ENCODE measurements at regions not wholly inside any gene's neighbourhood (a gene's known extent, or its start where the extent isn't known, plus 50 kb on each side); places are given as distances from the start of the nearest gene placed in this dataset.

- TF ChIP-seq, protein P1, sequence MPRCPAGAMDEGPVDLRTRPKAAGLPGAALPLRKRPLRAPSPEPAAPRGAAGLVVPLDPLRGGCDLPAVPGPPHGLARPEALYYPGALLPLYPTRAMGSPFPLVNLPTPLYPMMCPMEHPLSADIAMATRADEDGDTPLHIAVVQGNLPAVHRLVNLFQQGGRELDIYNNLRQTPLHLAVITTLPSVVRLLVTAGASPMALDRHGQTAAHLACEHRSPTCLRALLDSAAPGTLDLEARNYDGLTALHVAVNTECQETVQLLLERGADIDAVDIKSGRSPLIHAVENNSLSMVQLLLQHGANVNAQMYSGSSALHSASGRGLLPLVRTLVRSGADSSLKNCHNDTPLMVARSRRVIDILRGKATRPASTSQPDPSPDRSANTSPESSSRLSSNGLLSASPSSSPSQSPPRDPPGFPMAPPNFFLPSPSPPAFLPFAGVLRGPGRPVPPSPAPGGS (IDR thresholded peaks at IDR 0.05; ENCODE audit: borderline replicate concordance, insufficient read depth, low read depth, low read length, poor library complexity, severe bottlenecking) = no peak
- no peak for TF ChIP-seq ZBED1 (IDR thresholded peaks at IDR 0.05; ENCODE audit: borderline replicate concordance)
Observed at GRCh38 chr3:104629038-104629437, 737.7 kb upstream of the ALCAM start (continued).

GRCh38 chr3:104631254-104631653 lies 735.5 kb upstream of the ALCAM start:
- Histone ChIP-seq H4K20me1 (ENCODE audit: control insufficient read depth, insufficient read depth) (no peaks in the 10 kb centered on the region), H3K9me3 (replicated peaks; ENCODE audit: control insufficient read depth, insufficient read depth, low read length) (no peaks in the 10 kb centered on the region; the same call in 2 of the 3 replicates), H3K4me3 (no peak overlapping the region), H2AFZ (ENCODE audit: control insufficient read depth, low read depth, low read length) (no peak overlapping the region), H3K27me3 (replicated peaks in 1 of 2; ENCODE audit: control insufficient read depth in 2 of 2, insufficient read depth in 2 of 2, low read length in 1 of 2) (no peaks in the 10 kb centered on the region), H3K79me2 (ENCODE audit: control insufficient read depth, insufficient read depth, low read length) (no peaks in the 10 kb centered on the region), H3K36me3 (ENCODE audit: control insufficient read depth in 2 of 2, insufficient read depth in 2 of 2, low read length in 1 of 2) (no peaks in the 10 kb centered on the region), H3K4me1 (ENCODE audit: control insufficient read depth, insufficient read depth, low read length) (no peaks in the 10 kb centered on the region), H3K27ac (ENCODE audit: control insufficient read depth, insufficient read depth) (no peak overlapping the region), H3K4me2 (ENCODE audit: control insufficient read depth, insufficient read depth) (no peak overlapping the region), H3K9ac (ENCODE audit: control insufficient read depth, insufficient read depth, low read length) (no peak overlapping the region)
- BruUV-seq (replicated peaks) = no TSS peak
- no peak for TF ChIP-seq NFIC (IDR thresholded peaks at IDR 0.05; ENCODE audit: low read depth, low read length)
- TF ChIP-seq NFXL1 (IDR thresholded peaks at IDR 0.05; ENCODE audit: borderline replicate concordance) = no peak
- TF ChIP-seq IRF3 (IDR thresholded peaks at IDR 0.05) = no peak
- no peak for TF ChIP-seq MAX (IDR thresholded peaks at IDR 0.05; ENCODE audit: low read depth, low read length)
- TF ChIP-seq IRF4 (IDR thresholded peaks at IDR 0.05; ENCODE audit: low read depth, low read length) = no peak
- no peak for TF ChIP-seq ZNF207 (IDR thresholded peaks at IDR 0.05; ENCODE audit: borderline replicate concordance)
- TF ChIP-seq SIX5 (IDR thresholded peaks at IDR 0.05; ENCODE audit: low read depth, low read length, severe bottlenecking) = no peak
- TF ChIP-seq TCF12 (IDR thresholded peaks at IDR 0.05; ENCODE audit: low read depth, low read length) = no peak
- no peak for TF ChIP-seq NFYB (IDR thresholded peaks at IDR 0.05; ENCODE audit: insufficient read depth, low read depth, low read length)
- TF ChIP-seq NR2C2 (IDR thresholded peaks at IDR 0.05; ENCODE audit: borderline replicate concordance, control insufficient read depth, insufficient read length, low read depth) = no peak
- no peak for TF ChIP-seq SIN3A (IDR thresholded peaks at IDR 0.05; ENCODE audit: low read depth, low read length)
- TF ChIP-seq, protein P2, sequence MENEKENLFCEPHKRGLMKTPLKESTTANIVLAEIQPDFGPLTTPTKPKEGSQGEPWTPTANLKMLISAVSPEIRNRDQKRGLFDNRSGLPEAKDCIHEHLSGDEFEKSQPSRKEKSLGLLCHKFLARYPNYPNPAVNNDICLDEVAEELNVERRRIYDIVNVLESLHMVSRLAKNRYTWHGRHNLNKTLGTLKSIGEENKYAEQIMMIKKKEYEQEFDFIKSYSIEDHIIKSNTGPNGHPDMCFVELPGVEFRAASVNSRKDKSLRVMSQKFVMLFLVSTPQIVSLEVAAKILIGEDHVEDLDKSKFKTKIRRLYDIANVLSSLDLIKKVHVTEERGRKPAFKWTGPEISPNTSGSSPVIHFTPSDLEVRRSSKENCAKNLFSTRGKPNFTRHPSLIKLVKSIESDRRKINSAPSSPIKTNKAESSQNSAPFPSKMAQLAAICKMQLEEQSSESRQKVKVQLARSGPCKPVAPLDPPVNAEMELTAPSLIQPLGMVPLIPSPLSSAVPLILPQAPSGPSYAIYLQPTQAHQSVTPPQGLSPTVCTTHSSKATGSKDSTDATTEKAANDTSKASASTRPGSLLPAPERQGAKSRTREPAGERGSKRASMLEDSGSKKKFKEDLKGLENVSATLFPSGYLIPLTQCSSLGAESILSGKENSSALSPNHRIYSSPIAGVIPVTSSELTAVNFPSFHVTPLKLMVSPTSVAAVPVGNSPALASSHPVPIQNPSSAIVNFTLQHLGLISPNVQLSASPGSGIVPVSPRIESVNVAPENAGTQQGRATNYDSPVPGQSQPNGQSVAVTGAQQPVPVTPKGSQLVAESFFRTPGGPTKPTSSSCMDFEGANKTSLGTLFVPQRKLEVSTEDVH (IDR thresholded peaks at IDR 0.05; ENCODE audit: low read depth, partially characterized antibody) = no peak
- TF ChIP-seq TCF7 (IDR thresholded peaks at IDR 0.05; ENCODE audit: borderline replicate concordance) = no peak
- TF ChIP-seq HCFC1 (IDR thresholded peaks at IDR 0.05; ENCODE audit: low read length) = no peak
- TF ChIP-seq SREBF2 (IDR thresholded peaks at IDR 0.05; ENCODE audit: low read length) = no peak
- TF ChIP-seq GABPA (IDR thresholded peaks at IDR 0.05; ENCODE audit: low read depth) = no peak
- DNase-seq (ENCODE audit: low read depth, low spot score) = no peak
- no peak for FAIRE-seq
- CTCF ChIA-PET = no interaction called here
- RAD21 ChIA-PET (ENCODE audit: unreplicated experiment) = no interaction called here
- in situ Hi-C loops (cut with MboI) (no loop called here), intact Hi-C loops (cut with micrococcal nuclease; ENCODE audit: unreplicated experiment) (no loop called here)
- WGBS (ENCODE audit: insufficient coverage, insufficient replicate concordance, low lambda C conversion rate, missing lambda C conversion rate) = 57% methylated on average over 2 of the region's 2 CpGs
- ATAC-seq = no peak
- SMC1A ChIA-PET (ENCODE audit: uncharacterized antibody, unreplicated experiment) = no interaction called here
- POLR2A ChIA-PET = no interaction called here
